BJ (cell line): ENCODE measurements at regions not wholly inside any gene's neighbourhood (a gene's known extent, or its start where the extent isn't known, plus 50 kb on each side); places are given as distances from the start of the nearest gene placed in this dataset.

Experiments
- CTCF ChIA-PET: fragments of 350-600 bp; formaldehyde crosslinking; extraction: SDS; loops from one replicate; lab custom pipeline; 2021; ENCODE audit warnings: antibody characterized with exemption, inconsistent platforms; lab: Yijun Ruan, JAX
- POLR2A ChIA-PET: fragments of 300-600 bp; sonication (Branson Sonifier 250); formaldehyde crosslinking; extraction: SDS; loops from one replicate; lab custom pipeline; 2021; ENCODE audit warnings: antibody characterized with exemption; lab: Charles Lee
- DNase-seq: peaks from one replicate; pipeline ENCODE4 v3.0.0-alpha.2; 2011; ENCODE audit warnings: low read depth
- H3K27me3 ChIP-seq: 2 replicates; pipeline ENCODE4 v1.6.0; 2011; ENCODE audit warnings: low read length; ENCODE audit not compliant: control insufficient read depth, insufficient read depth
- H3K36me3 ChIP-seq: 2 replicates; pipeline ENCODE4 v1.5.1; 2011; ENCODE audit warnings: low read length; ENCODE audit not compliant: control insufficient read depth, insufficient read depth
- H3K4me3 ChIP-seq: 2 replicates; pipeline ENCODE4 v1.5.1; 2011; ENCODE audit warnings: low read depth, mild to moderate bottlenecking, control low read depth, low read length
- TF ChIP-seq, protein P1 (sequence below): IDR thresholded peaks from 2 replicates; pipeline ENCODE4 v1.5.1; 2011; ENCODE audit warnings: low read depth, mild to moderate bottlenecking, control low read depth, inconsistent platforms, low read length, moderate library complexity; ENCODE audit not compliant: insufficient read depth

DNA sequence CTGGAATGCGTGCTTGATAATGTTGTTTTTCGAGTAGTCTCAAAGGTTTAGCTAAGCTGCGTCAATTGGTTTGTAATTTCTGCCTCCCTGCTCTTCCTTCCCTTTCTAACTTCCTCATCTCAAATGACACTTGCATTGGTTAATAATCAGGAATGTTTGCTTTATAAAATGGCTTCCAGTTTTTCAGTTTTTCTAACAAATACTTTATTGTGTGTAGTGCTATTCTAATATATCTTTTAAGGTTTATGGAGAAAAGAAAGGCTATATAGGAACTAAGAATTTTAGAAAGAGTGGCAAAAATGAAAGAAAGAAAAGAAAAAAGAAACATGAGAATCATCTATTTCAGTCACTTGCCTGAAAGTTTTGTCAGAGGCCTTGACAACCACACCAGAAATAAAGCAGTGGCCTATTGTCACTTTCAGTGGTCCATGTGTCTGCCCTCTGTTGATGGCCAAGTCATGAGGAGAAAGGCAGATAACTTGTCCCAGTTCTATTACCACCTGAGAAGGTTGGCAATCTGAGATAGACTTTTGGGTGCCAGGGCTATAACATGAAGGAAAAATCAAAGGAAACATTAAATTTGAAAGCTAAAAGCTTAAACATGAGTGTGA lies 221.9 kb upstream of the KITLG start:
- CTCF ChIA-PET, result interaction anchor here (1.0 kb wide), 1 partner anchor 39 kb away, joined by 3 read pairs; no protein-coding TSS in a partner anchor

DNA sequence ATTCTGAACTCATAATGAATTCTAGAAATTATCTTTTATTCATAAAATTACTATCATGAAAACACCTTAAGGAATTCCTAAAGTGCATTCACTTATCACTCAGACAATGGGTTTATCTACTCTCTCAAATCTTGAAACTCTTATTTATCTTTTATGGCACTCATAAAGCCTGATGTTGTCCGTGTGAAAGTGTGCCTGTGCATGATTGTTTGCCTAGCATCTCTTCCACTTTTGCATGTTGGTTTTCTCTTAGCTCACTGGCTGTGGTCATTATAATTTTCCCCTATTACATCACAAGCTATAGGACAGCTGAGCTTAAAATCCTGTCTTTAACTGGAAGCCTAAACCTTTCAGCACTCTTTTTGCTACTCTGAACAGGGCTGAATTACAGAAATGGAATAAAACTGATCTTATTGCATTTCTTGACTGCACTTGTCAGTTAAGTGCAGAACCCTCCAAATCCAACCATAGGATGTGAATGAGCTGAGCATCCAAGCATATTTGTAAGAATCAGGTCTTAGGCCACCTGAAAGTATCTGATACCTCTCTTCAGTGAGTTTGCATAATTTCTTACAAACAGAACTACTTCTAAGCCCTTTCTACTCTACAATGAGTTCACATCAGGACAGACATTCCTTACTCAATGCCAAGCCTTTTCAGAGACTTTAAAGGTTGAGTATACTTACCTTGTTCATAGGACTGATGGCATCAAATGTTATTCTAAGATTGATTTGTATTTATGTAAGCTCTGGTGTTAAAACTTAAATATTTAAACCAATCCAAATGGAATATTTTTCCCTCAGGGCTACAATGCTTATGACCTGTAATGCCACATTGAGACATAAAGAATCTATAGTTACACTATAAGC lies 221.2 kb upstream of the KITLG start:
- CTCF ChIA-PET, result interaction anchor here (1.0 kb wide), 1 partner anchor 38 kb away, joined by 3 read pairs; no protein-coding TSS in a partner anchor
- Histone ChIP-seq H3K27me3 (no peaks in the 10 kb centered on the region), H3K36me3 (no peaks in the 10 kb centered on the region), H3K4me3 (no peak overlapping the region)
- POLR2A ChIA-PET, result no interaction called here
- TF ChIP-seq, protein P1, sequence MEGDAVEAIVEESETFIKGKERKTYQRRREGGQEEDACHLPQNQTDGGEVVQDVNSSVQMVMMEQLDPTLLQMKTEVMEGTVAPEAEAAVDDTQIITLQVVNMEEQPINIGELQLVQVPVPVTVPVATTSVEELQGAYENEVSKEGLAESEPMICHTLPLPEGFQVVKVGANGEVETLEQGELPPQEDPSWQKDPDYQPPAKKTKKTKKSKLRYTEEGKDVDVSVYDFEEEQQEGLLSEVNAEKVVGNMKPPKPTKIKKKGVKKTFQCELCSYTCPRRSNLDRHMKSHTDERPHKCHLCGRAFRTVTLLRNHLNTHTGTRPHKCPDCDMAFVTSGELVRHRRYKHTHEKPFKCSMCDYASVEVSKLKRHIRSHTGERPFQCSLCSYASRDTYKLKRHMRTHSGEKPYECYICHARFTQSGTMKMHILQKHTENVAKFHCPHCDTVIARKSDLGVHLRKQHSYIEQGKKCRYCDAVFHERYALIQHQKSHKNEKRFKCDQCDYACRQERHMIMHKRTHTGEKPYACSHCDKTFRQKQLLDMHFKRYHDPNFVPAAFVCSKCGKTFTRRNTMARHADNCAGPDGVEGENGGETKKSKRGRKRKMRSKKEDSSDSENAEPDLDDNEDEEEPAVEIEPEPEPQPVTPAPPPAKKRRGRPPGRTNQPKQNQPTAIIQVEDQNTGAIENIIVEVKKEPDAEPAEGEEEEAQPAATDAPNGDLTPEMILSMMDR, result no peak
- no peak for DNase-seq

More for the DNA sequence above, 221.9 kb upstream of the KITLG start:
- Histone ChIP-seq H3K4me3 (no peak overlapping the region), H3K36me3 (no peaks in the 10 kb centered on the region), H3K27me3 (no peaks in the 10 kb centered on the region)
- DNase-seq, result no peak
- TF ChIP-seq, protein P1, result no peak
- POLR2A ChIA-PET, result no interaction called here

DNA sequence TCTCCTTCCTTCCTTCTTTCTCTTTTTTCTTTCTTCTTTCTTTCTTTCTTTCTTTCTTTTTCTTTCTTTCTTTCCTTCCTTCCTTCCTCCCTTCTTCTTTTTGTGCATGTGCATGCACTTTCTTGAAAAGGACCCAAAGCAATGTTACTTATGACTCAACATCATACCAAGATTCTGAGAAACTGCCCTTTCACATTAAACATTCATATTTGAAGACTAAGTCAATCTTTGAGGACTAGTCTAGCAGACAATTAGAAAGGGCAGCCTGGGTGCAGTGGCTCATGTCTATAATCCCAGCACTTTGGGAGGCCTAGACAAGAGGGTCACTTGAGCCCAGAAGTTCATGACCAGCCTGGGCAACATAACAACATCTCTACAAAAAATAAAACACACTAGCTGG lies 212.8 kb upstream of the KITLG start:
- DNase-seq, result no peak
- CTCF ChIA-PET, result no interaction called here
- POLR2A ChIA-PET, result no interaction called here

DNA sequence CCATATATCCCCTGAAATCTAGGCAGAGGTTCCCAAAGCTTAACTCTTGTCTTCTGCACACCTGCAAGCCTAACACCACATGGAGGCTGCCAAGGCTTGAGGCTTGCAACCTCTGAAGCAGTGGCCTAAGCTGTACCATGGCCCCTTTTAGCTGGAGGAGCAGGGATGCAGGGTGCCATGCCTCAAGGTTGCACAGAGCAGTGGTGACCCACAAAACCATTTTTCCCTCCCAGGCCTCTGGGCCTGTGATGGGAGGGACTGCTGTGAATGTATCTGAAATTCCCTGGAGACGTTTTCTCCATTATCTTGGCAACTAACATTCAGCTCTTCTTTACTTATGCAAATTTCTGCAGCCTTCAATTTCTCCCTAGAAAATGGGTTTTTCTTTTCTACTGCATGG lies 210.0 kb upstream of the KITLG start:
- TF ChIP-seq, protein P1, result no peak
- CTCF ChIA-PET, result no interaction called here
- Histone ChIP-seq H3K4me3 (no peak overlapping the region), H3K36me3 (no peaks in the 10 kb centered on the region), H3K27me3 (no peaks in the 10 kb centered on the region)
- POLR2A ChIA-PET, result no interaction called here
- no peak for DNase-seq

More for the DNA sequence above, 212.8 kb upstream of the KITLG start:
- Histone ChIP-seq H3K27me3 (no peaks in the 10 kb centered on the region), H3K36me3 (no peaks in the 10 kb centered on the region), H3K4me3 (no peak overlapping the region)
- TF ChIP-seq, protein P1, result no peak

DNA sequence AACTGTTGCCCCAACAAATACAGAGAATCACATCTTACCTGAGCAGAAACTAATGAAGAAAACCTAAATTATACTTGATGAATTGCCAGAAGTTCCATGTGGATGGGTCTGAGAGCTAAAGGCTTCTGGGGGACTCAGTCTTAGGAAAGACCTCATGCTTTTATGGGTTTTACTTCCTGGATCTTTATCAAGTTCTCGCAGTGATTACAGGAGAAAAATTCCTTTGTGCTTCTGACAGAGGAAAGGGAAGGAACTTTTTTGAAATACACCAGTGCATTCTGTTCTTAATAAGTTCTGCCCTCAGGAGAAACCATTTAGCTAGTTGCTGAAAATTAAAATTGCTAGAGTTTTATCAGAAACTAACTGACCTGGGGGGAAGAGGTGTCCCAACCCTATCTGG lies 203.9 kb upstream of the KITLG start:
- ChIA-PET POLR2A (no interaction called here), CTCF (no interaction called here)
- H3K36me3 ChIP-seq, result no peaks in the 10 kb centered on the region
- no peak overlapping the region for H3K4me3 ChIP-seq
- no peaks in the 10 kb centered on the region for H3K27me3 ChIP-seq
- TF ChIP-seq, protein P1, result no peak
- no peak for DNase-seq
